ENCODE measurements at regions not wholly inside any gene's neighbourhood (a gene's known extent, or its start where the extent isn't known, plus 50 kb on each side); places are given as distances from the start of the nearest gene placed in this dataset.

DNA sequence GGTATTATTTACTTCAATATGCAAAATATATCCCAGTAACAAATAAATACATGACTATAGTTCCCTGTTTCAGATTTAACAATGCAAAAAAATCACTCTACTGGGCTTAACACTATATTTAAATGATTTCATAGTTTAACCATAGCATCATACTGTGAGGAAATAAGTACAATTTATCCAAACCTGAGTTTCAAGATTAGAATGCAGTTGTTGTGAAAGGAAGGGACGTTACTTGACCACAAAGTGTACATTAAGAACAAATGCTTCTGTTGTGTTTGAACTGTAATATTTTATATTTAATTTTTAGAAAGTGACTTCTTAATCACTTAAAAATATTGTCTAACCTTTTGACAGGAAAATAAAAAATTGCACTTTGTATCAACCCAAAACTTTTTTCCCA, 1747.9 kb upstream of the SPRY2 start:
- TF ChIP-seq CTCF (IDR thresholded peaks at IDR 0.05; ENCODE audit: insufficient read depth, low read length) (no peak), POLR2AphosphoS5 (IDR thresholded peaks at IDR 0.05; ENCODE audit: low read depth) (no peak), GABPA (IDR thresholded peaks at IDR 0.05; ENCODE audit: low read depth) (no peak)
- TF ChIP-seq, protein P1, sequence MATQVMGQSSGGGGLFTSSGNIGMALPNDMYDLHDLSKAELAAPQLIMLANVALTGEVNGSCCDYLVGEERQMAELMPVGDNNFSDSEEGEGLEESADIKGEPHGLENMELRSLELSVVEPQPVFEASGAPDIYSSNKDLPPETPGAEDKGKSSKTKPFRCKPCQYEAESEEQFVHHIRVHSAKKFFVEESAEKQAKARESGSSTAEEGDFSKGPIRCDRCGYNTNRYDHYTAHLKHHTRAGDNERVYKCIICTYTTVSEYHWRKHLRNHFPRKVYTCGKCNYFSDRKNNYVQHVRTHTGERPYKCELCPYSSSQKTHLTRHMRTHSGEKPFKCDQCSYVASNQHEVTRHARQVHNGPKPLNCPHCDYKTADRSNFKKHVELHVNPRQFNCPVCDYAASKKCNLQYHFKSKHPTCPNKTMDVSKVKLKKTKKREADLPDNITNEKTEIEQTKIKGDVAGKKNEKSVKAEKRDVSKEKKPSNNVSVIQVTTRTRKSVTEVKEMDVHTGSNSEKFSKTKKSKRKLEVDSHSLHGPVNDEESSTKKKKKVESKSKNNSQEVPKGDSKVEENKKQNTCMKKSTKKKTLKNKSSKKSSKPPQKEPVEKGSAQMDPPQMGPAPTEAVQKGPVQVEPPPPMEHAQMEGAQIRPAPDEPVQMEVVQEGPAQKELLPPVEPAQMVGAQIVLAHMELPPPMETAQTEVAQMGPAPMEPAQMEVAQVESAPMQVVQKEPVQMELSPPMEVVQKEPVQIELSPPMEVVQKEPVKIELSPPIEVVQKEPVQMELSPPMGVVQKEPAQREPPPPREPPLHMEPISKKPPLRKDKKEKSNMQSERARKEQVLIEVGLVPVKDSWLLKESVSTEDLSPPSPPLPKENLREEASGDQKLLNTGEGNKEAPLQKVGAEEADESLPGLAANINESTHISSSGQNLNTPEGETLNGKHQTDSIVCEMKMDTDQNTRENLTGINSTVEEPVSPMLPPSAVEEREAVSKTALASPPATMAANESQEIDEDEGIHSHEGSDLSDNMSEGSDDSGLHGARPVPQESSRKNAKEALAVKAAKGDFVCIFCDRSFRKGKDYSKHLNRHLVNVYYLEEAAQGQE (IDR thresholded peaks at IDR 0.05; ENCODE audit: insufficient replicate concordance, low read depth), result no peak

Measured in HL-60 (cell line).